Neural progenitor cell (in vitro differentiated cells): ENCODE measurements at regions not wholly inside any gene's neighbourhood (a gene's known extent, or its start where the extent isn't known, plus 50 kb on each side); places are given as distances from the start of the nearest gene placed in this dataset.

Experiments used
- DNase-seq: peaks from one replicate; pipeline ENCODE4 v3.0.0-alpha.2; 2016; ENCODE audit warnings: low spot score
- H2AFZ ChIP-seq: fragments of 200-600 bp; sonication (generic); replicated peaks from 2 replicates; pipeline ENCODE4 v1.6.1; 2016; ENCODE audit warnings: antibody characterized with exemption
- H3F3A ChIP-seq: fragments of 200-600 bp; sonication (generic); 2 replicates; pipeline ENCODE4 v1.6.1; 2016; ENCODE audit warnings: antibody characterized with exemption, low read depth
- H3K27ac ChIP-seq: fragments of 200-600 bp; sonication (generic); 2 replicates; pipeline ENCODE4 v1.5.1; 2016; ENCODE audit warnings: mild to moderate bottlenecking
- H3K27me3 ChIP-seq: fragments of 200-600 bp; sonication (generic); 2 replicates; pipeline ENCODE4 v1.6.1; 2016; ENCODE audit warnings: mild to moderate bottlenecking, moderate library complexity
- H3K36me3 ChIP-seq: fragments of 200-600 bp; sonication (generic); 2 replicates; pipeline ENCODE4 v1.5.1; 2016
- H3K4me1 ChIP-seq: fragments of 200-600 bp; sonication (generic); 2 replicates; pipeline ENCODE4 v1.6.1; 2016; ENCODE audit warnings: mixed run types
- H3K4me2 ChIP-seq: fragments of 200-600 bp; sonication (generic); 2 replicates; pipeline ENCODE4 v1.6.1; 2016
- H3K4me3 ChIP-seq: fragments of 200-600 bp; sonication (generic); 2 replicates; pipeline ENCODE4 v1.5.1; 2016
- H3K79me2 ChIP-seq: fragments of 200-600 bp; sonication (generic); 2 replicates; pipeline ENCODE4 v1.6.1; 2016; ENCODE audit warnings: low read depth
- H3K9ac ChIP-seq: fragments of 200-600 bp; sonication (generic); 2 replicates; pipeline ENCODE4 v1.6.1; 2016
- H3K9me3 ChIP-seq: fragments of 200-600 bp; sonication (generic); 2 replicates; pipeline ENCODE4 v1.5.1; 2016; ENCODE audit warnings: low read depth
- H4K20me1 ChIP-seq: fragments of 200-600 bp; sonication (generic); 2 replicates; pipeline ENCODE4 v1.6.1; 2016; ENCODE audit warnings: low read depth
- H3K27ac Mint-ChIP-seq: 3 replicates; pipeline ENCODE4 v1.8.0; 2021; ENCODE audit warnings: mixed read lengths
- H3K27me3 Mint-ChIP-seq: 2 replicates; pipeline ENCODE4 v1.8.0; 2022; ENCODE audit warnings: low read depth, mild to moderate bottlenecking, inconsistent platforms, moderate library complexity, mixed read lengths; ENCODE audit not compliant: insufficient read depth
- H3K36me3 Mint-ChIP-seq: 3 replicates; pipeline ENCODE4 v1.8.0; 2021; ENCODE audit warnings: mixed read lengths
- H3K4me1 Mint-ChIP-seq: 3 replicates; pipeline ENCODE4 v1.8.0; 2021; ENCODE audit warnings: mixed read lengths
- H3K4me3 Mint-ChIP-seq: 3 replicates; pipeline ENCODE4 v1.8.0; 2021; ENCODE audit warnings: mild to moderate bottlenecking, moderate library complexity, mixed read lengths
- H3K9me3 Mint-ChIP-seq: 3 replicates; pipeline ENCODE4 v1.8.0; 2020; ENCODE audit warnings: mixed read lengths
- CTCF ChIP-seq: fragments of 200-600 bp; sonication (generic); IDR thresholded peaks from 2 replicates; pipeline ENCODE4 v1.5.1; 2017; ENCODE audit warnings: antibody characterized with exemption, mild to moderate bottlenecking
- EZH2 ChIP-seq: fragments of 200-600 bp; sonication (generic); IDR thresholded peaks from 2 replicates; pipeline ENCODE4 v1.6.1; 2017; ENCODE audit warnings: antibody characterized with exemption, mild to moderate bottlenecking, moderate library complexity
- EZH2phosphoT487 ChIP-seq: fragments of 200-600 bp; sonication (generic); IDR thresholded peaks from 2 replicates; pipeline ENCODE4 v1.6.1; 2017; ENCODE audit warnings: antibody characterized with exemption

- Mint-ChIP-seq H3K4me3 (no peak overlapping the region), H3K27me3 (peaks cover 6% of the 10 kb centered on the region), H3K27ac (no peak overlapping the region), H3K4me1 (peaks cover 2% of the 10 kb centered on the region), H3K9me3 (no peaks in the 10 kb centered on the region), H3K36me3 (no peaks in the 10 kb centered on the region)
- Histone ChIP-seq H3K79me2 (no peaks in the 10 kb centered on the region), H3K27ac (no peak overlapping the region), H2AFZ (no peak overlapping the region), H3K4me1 (peaks cover 8% of the 10 kb centered on the region), H4K20me1 (no peaks in the 10 kb centered on the region), H3K36me3 (no peaks in the 10 kb centered on the region), H3K27me3 (no peaks in the 10 kb centered on the region), H3F3A (no peaks in the 10 kb centered on the region), H3K4me3 (no peak overlapping the region), H3K9me3 (no peaks in the 10 kb centered on the region), H3K4me2 (no peak overlapping the region), H3K9ac (no peak overlapping the region)
- no peak for DNase-seq
- TF ChIP-seq CTCF (no peak), EZH2 (no peak), EZH2phosphoT487 (no peak)
These were observed 132.0 kb upstream of the CACHD1 start for GRCh38 chr1:64337926-64338325.

GRCh38 chr1:64340361-64340760, 129.6 kb upstream of the CACHD1 start:
- no peak overlapping the region for H3K4me3 Mint-ChIP-seq
- no peaks in the 10 kb centered on the region for H3K27me3 ChIP-seq
- no peak for DNase-seq
- H3K36me3 Mint-ChIP-seq, result no peaks in the 10 kb centered on the region
- H3K4me2 ChIP-seq, result no peak overlapping the region
- no peak overlapping the region for H2AFZ ChIP-seq
- H3K4me1 Mint-ChIP-seq, result peaks cover 11% of the 10 kb centered on the region
- no peaks in the 10 kb centered on the region for H3K4me1 ChIP-seq
- H3K27ac ChIP-seq, result no peak overlapping the region
- peaks cover 4% of the 10 kb centered on the region for H3K27me3 Mint-ChIP-seq
- TF ChIP-seq EZH2 (no peak), CTCF (no peak), EZH2phosphoT487 (no peak)
- H3K9me3 Mint-ChIP-seq, result no peaks in the 10 kb centered on the region
- H3K79me2 ChIP-seq, result no peaks in the 10 kb centered on the region
- H3K27ac Mint-ChIP-seq, result no peak overlapping the region
- no peaks in the 10 kb centered on the region for H4K20me1 ChIP-seq
- H3K9ac ChIP-seq, result no peak overlapping the region
- H3K4me3 ChIP-seq, result no peak overlapping the region
- H3K36me3 ChIP-seq, result no peaks in the 10 kb centered on the region
- no peaks in the 10 kb centered on the region for H3K9me3 ChIP-seq
- no peaks in the 10 kb centered on the region for H3F3A ChIP-seq

GRCh38 chr1:64343105-64343822, 126.7 kb upstream of the CACHD1 start:
- Histone ChIP-seq H3F3A (no peaks in the 10 kb centered on the region), H3K4me2 (no peak overlapping the region), H3K4me3 (no peak overlapping the region), H2AFZ (no peak overlapping the region), H3K36me3 (no peaks in the 10 kb centered on the region), H3K9ac (no peak overlapping the region), H3K27me3 (no peaks in the 10 kb centered on the region), H3K4me1 (no peaks in the 10 kb centered on the region), H3K27ac (no peak overlapping the region), H4K20me1 (no peaks in the 10 kb centered on the region), H3K79me2 (no peaks in the 10 kb centered on the region), H3K9me3 (no peaks in the 10 kb centered on the region)
- Mint-ChIP-seq H3K36me3 (no peaks in the 10 kb centered on the region), H3K27me3 (peaks cover 4% of the 10 kb centered on the region), H3K4me3 (no peak overlapping the region), H3K27ac (no peak overlapping the region), H3K4me1 (peaks cover 14% of the 10 kb centered on the region), H3K9me3 (no peaks in the 10 kb centered on the region)
- TF ChIP-seq EZH2phosphoT487, result no peak
- no peak for TF ChIP-seq CTCF
- no peak for TF ChIP-seq EZH2
- DNase-seq, result no peak
